Keratinocyte (primary cell): ENCODE measurements at regions not wholly inside any gene's neighbourhood (a gene's known extent, or its start where the extent isn't known, plus 50 kb on each side); places are given as distances from the start of the nearest gene placed in this dataset.
"Not testable (repeated sequence)": the region's sequence is repeated elsewhere in the genome, so short reads cannot be mapped to it uniquely, and the experiment has no call there.

Experiments
- DNase-seq: peaks from one replicate; pipeline ENCODE4 v3.0.0-alpha.2; 2011; ENCODE audit warnings: low read depth, missing footprints, low spot score
- FAIRE-seq: peaks from 2 replicates; lab custom pipeline; 2011; peaks lifted over from hg19 to GRCh38; lab: Jason Lieb, UNC
- H2AFZ ChIP-seq: 2 replicates; pipeline ENCODE4 v1.6.0; 2012; ENCODE audit warnings: low read length, control low read depth, inconsistent platforms; ENCODE audit not compliant: control insufficient read depth
- H3K27ac ChIP-seq: 2 replicates; pipeline ENCODE4 v1.5.1; 2011; ENCODE audit warnings: low read length; ENCODE audit not compliant: control insufficient read depth, insufficient read depth
- H3K27me3 ChIP-seq: 3 replicates; pipeline ENCODE4 v1.6.0; 2011; ENCODE audit warnings: low read length; ENCODE audit not compliant: control insufficient read depth, insufficient read depth; ENCODE audit errors: extremely low read depth
- H3K36me3 ChIP-seq, 2 experiments: 2 replicates in 1 of 2; 3 replicates in 1 of 2; pipeline ENCODE4 v1.5.1; 2011; ENCODE audit warnings: low read length in 2 of 2, mild to moderate bottlenecking in 1 of 2; ENCODE audit not compliant: control insufficient read depth in 2 of 2, insufficient read depth in 2 of 2; ENCODE audit errors: extremely low read depth in 1 of 2
- H3K4me1 ChIP-seq: 3 replicates; pipeline ENCODE4 v1.5.1; 2011; ENCODE audit warnings: low read length; ENCODE audit not compliant: control insufficient read depth, insufficient read depth; ENCODE audit errors: extremely low read depth
- H3K4me2 ChIP-seq: 3 replicates; pipeline ENCODE4 v1.6.0; 2011; ENCODE audit warnings: low read depth, low read length; ENCODE audit not compliant: control insufficient read depth, insufficient read depth; ENCODE audit errors: extremely low read depth
- H3K4me3 ChIP-seq, 3 experiments: fragments of 200-600 bp in 1 of 3; sonication (generic) in 1 of 3; 2 replicates in 2 of 3; 3 replicates in 1 of 3; pipeline ENCODE4 v1.5.1; 2011 to 2016; ENCODE audit warnings: low read length in 3 of 3, mild to moderate bottlenecking in 3 of 3, control low read depth in 2 of 3, inconsistent platforms in 1 of 3, low read depth in 1 of 3, mixed read lengths in 1 of 3, mixed run types in 1 of 3, moderate library complexity in 1 of 3; ENCODE audit not compliant: control insufficient read depth in 2 of 3, insufficient read depth in 2 of 3; ENCODE audit errors: extremely low read depth in 1 of 3
- H3K79me2 ChIP-seq: 2 replicates; pipeline ENCODE4 v1.6.0; 2012; ENCODE audit warnings: low read length; ENCODE audit not compliant: control insufficient read depth, insufficient read depth
- H3K9ac ChIP-seq: 3 replicates; pipeline ENCODE4 v1.6.0; 2011; ENCODE audit warnings: low read length; ENCODE audit not compliant: control insufficient read depth, insufficient read depth; ENCODE audit errors: extremely low read depth
- H3K9me1 ChIP-seq: 3 replicates; pipeline ENCODE4 v1.6.0; 2011; ENCODE audit warnings: low read length; ENCODE audit not compliant: control insufficient read depth, insufficient read depth; ENCODE audit errors: extremely low read depth
- H3K9me3 ChIP-seq: 2 replicates; pipeline ENCODE4 v1.5.1; 2012; ENCODE audit warnings: low read depth, low read length; ENCODE audit not compliant: control insufficient read depth
- H4K20me1 ChIP-seq: 3 replicates; pipeline ENCODE4 v1.6.0; 2011; ENCODE audit warnings: low read length; ENCODE audit not compliant: control insufficient read depth, insufficient read depth; ENCODE audit errors: extremely low read depth
- EZH2 ChIP-seq: IDR thresholded peaks from one replicate; pipeline ENCODE4 v1.6.1; 2012; ENCODE audit warnings: inconsistent platforms, mild to moderate bottlenecking, low read length, moderate library complexity
- dilution Hi-C: fragments of 300-500 bp; cut with MboI; formaldehyde crosslinking; loops from one replicate; pipeline ENCODE4 v1.7.0; 2020; ENCODE audit warnings: low sequenced_read_pairs; ENCODE audit not compliant: extremely low pct_ligation_motif_present
- TF ChIP-seq, protein P1 (sequence below), 3 experiments: IDR thresholded peaks in 1 of 3; conservative IDR thresholded peaks in 1 of 3; optimal IDR thresholded peaks in 1 of 3; 2 replicates in 2 of 3; 3 replicates in 1 of 3; pipeline versions ENCODE3 to v1.5.1; 2011; ENCODE audit warnings: low read length in 3 of 3, mild to moderate bottlenecking in 3 of 3, moderate library complexity in 2 of 3, control low read depth in 1 of 3, inconsistent platforms in 1 of 3; ENCODE audit not compliant: insufficient read depth in 2 of 3; ENCODE audit errors: extremely low read depth in 1 of 3

DNA sequence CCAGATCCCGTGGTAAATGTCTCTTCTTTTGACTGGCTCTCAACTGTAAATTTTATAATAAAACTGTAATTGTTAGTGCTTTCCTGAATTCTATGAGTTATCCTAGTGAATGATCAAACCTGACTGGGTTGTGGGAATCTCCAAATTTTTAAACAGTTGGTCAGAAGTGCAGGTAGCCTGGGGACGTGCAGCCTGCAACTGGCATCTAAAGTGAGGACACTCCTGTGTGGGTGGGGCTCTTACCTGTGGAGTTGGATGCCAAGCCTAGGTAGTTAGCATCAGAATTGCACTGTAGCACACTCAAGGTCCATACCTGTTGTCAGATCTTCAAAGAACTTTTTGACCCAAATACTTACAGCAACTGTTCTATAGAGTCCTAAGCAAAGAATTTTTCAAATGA lies 207.1 kb upstream of the NBEA start:
- no peaks in the 10 kb centered on the region for H3K36me3 ChIP-seq
- H4K20me1 ChIP-seq: no peaks in the 10 kb centered on the region
- TF ChIP-seq, protein P1, sequence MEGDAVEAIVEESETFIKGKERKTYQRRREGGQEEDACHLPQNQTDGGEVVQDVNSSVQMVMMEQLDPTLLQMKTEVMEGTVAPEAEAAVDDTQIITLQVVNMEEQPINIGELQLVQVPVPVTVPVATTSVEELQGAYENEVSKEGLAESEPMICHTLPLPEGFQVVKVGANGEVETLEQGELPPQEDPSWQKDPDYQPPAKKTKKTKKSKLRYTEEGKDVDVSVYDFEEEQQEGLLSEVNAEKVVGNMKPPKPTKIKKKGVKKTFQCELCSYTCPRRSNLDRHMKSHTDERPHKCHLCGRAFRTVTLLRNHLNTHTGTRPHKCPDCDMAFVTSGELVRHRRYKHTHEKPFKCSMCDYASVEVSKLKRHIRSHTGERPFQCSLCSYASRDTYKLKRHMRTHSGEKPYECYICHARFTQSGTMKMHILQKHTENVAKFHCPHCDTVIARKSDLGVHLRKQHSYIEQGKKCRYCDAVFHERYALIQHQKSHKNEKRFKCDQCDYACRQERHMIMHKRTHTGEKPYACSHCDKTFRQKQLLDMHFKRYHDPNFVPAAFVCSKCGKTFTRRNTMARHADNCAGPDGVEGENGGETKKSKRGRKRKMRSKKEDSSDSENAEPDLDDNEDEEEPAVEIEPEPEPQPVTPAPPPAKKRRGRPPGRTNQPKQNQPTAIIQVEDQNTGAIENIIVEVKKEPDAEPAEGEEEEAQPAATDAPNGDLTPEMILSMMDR (optimal IDR thresholded peaks at IDR 0.05 in 1 of 3, IDR thresholded peaks at IDR 0.05 in 1 of 3, conservative IDR thresholded peaks at IDR 0.05 in 1 of 3; ENCODE audit: extremely low read depth in 1 of 3, insufficient read depth in 2 of 3, low read length in 3 of 3): no peak
- TF ChIP-seq EZH2: no peak
- H2AFZ ChIP-seq: no peak overlapping the region
- no peak overlapping the region for H3K9ac ChIP-seq
- dilution Hi-C loops: no loop called here
- H3K27ac ChIP-seq: no peak overlapping the region
- no peaks in the 10 kb centered on the region for H3K79me2 ChIP-seq
- H3K4me1 ChIP-seq: no peaks in the 10 kb centered on the region
- no peaks in the 10 kb centered on the region for H3K9me1 ChIP-seq
- no peak for FAIRE-seq
- H3K27me3 ChIP-seq: no peaks in the 10 kb centered on the region
- no peak for DNase-seq
- no peak overlapping the region for H3K4me3 ChIP-seq
- no peaks in the 10 kb centered on the region for H3K9me3 ChIP-seq
- H3K4me2 ChIP-seq: no peak overlapping the region

DNA sequence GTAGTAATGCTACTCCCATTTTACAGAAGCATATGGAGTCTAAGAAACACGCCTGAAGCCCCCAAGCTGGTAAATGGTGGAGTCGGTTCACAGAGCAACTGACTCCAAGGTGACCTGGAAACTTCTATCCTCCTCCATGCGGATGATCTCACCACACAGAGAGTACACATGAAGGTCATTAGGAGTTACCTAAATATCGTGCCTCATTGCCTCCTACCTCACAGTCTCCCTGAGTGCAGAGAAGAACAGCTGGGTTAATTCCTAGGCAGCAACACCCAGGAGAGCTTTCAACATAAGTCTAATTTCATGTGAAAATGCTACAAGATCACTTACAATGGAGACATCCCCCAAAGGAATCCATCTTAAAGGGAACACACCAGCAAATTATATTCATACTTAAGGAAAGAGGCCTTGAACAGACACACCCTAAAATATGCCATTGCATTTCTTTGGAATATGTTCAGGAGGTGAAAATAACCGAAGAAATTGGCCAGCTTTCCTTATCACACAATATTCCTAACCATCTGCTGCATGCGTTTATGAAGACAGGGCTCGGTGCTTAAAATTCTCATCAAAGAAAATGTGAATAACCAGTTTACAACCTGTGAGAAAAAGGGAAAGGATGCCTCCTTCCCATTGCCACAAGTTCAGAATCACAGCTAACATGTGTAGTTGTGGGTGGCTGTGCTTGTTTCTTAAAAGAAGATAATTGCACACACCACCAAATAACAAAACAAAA lies 203.6 kb upstream of the NBEA start:
- H3K9me3 ChIP-seq: no peaks in the 10 kb centered on the region
- FAIRE-seq: no peak
- H3K4me2 ChIP-seq: no peak overlapping the region
- TF ChIP-seq EZH2: no peak
- TF ChIP-seq, protein P1 (optimal IDR thresholded peaks at IDR 0.05 in 1 of 3, IDR thresholded peaks at IDR 0.05 in 1 of 3, conservative IDR thresholded peaks at IDR 0.05 in 1 of 3; ENCODE audit: extremely low read depth in 1 of 3, insufficient read depth in 2 of 3, low read length in 3 of 3): no peak
- H3K4me3 ChIP-seq: no peak overlapping the region
- H3K79me2 ChIP-seq: no peaks in the 10 kb centered on the region
- no peaks in the 10 kb centered on the region for H3K27me3 ChIP-seq
- H3K9me1 ChIP-seq: no peaks in the 10 kb centered on the region
- dilution Hi-C loops: no loop called here
- H3K4me1 ChIP-seq: no peaks in the 10 kb centered on the region
- H2AFZ ChIP-seq: no peak overlapping the region
- no peak for DNase-seq
- H4K20me1 ChIP-seq: no peaks in the 10 kb centered on the region
- no peak overlapping the region for H3K27ac ChIP-seq
- no peaks in the 10 kb centered on the region for H3K36me3 ChIP-seq
- no peak overlapping the region for H3K9ac ChIP-seq

- dilution Hi-C loops, H3K9me1 ChIP-seq, H3K27me3 ChIP-seq, H3K36me3 ChIP-seq, H4K20me1 ChIP-seq, H3K9ac ChIP-seq, H3K27ac ChIP-seq, DNase-seq, FAIRE-seq, H3K4me3 ChIP-seq, H3K79me2 ChIP-seq, H3K4me1 ChIP-seq, H3K4me2 ChIP-seq, H2AFZ ChIP-seq, H3K9me3 ChIP-seq: not testable (repeated sequence)
These were observed 195.0 kb upstream of the NBEA start for GRCh38 chr13:34747056-34747455.
